ENCODE measurements at regions not wholly inside any gene's neighbourhood (a gene's known extent, or its start where the extent isn't known, plus 50 kb on each side); places are given as distances from the start of the nearest gene placed in this dataset.

DNA sequence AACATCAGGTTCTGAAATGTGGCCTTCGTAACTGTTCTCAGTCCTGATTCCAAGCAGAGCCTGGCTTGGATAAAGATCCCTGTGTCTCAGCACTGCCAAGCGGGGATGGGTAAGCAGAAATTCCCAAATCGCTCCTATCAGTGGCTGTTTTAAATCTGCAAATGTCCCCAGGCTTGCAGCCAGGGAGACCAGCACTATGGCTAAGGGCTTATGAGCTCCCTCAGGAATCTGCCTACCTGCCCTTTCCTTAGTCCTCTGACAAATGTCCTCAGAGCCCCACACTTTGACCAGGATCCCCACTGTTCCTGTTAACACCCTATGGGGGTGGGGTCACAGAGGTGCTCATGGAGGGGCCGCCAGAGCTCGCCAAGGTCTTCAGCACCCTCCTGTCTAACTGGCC lies 1062.8 kb downstream of the UQCRFS1 start:
- no peak for DNase-seq (ENCODE audit: low spot score in 2 of 2)
- Histone ChIP-seq H3K27ac (no peak overlapping the region), H3K9me3 (no peaks in the 10 kb centered on the region), H3K4me3 (no peak overlapping the region), H3K4me1 (no peaks in the 10 kb centered on the region), H3K36me3 (no peaks in the 10 kb centered on the region), H3K27me3 (no peaks in the 10 kb centered on the region)
- TF ChIP-seq POLR2A (IDR thresholded peaks at IDR 0.05) (no peak), POLR2AphosphoS5 (IDR thresholded peaks at IDR 0.05) (no peak)
- TF ChIP-seq, protein P1, sequence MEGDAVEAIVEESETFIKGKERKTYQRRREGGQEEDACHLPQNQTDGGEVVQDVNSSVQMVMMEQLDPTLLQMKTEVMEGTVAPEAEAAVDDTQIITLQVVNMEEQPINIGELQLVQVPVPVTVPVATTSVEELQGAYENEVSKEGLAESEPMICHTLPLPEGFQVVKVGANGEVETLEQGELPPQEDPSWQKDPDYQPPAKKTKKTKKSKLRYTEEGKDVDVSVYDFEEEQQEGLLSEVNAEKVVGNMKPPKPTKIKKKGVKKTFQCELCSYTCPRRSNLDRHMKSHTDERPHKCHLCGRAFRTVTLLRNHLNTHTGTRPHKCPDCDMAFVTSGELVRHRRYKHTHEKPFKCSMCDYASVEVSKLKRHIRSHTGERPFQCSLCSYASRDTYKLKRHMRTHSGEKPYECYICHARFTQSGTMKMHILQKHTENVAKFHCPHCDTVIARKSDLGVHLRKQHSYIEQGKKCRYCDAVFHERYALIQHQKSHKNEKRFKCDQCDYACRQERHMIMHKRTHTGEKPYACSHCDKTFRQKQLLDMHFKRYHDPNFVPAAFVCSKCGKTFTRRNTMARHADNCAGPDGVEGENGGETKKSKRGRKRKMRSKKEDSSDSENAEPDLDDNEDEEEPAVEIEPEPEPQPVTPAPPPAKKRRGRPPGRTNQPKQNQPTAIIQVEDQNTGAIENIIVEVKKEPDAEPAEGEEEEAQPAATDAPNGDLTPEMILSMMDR (IDR thresholded peaks at IDR 0.05), result no peak
- intact Hi-C loops (cut with DNase I; ENCODE audit: low total_unique reads), result no loop called here

DNA sequence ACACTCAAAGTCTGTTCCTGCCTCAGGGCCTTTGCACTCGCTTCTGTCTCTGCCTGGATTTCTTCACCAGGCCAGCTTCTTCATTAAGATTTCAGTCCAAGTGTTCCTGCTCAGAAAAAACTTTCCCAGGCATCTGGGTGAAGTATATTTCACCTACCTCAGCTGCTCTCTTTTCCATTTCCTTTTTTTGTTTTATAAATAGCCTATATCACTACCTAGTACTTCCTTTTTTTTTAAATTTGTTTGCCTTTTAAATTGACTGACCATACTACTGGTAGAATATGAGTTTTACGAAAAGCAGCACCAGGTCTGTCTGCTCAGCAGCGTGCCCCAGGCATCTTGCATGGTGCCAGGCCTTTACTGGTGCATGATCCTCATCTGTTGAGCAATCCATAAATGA lies 1064.4 kb downstream of the UQCRFS1 start:
- H3K4me1 ChIP-seq, result no peaks in the 10 kb centered on the region
- H3K36me3 ChIP-seq, result no peaks in the 10 kb centered on the region
- H3K9me3 ChIP-seq, result no peaks in the 10 kb centered on the region
- H3K27me3 ChIP-seq, result no peaks in the 10 kb centered on the region
- no peak overlapping the region for H3K27ac ChIP-seq
- no peak overlapping the region for H3K4me3 ChIP-seq
- no peak for DNase-seq (ENCODE audit: low spot score in 2 of 2)
- intact Hi-C loops (cut with DNase I; ENCODE audit: low total_unique reads), result no loop called here
- TF ChIP-seq, protein P1 (IDR thresholded peaks at IDR 0.05), result no peak
- no peak for TF ChIP-seq POLR2AphosphoS5 (IDR thresholded peaks at IDR 0.05)
- no peak for TF ChIP-seq POLR2A (IDR thresholded peaks at IDR 0.05)

DNA sequence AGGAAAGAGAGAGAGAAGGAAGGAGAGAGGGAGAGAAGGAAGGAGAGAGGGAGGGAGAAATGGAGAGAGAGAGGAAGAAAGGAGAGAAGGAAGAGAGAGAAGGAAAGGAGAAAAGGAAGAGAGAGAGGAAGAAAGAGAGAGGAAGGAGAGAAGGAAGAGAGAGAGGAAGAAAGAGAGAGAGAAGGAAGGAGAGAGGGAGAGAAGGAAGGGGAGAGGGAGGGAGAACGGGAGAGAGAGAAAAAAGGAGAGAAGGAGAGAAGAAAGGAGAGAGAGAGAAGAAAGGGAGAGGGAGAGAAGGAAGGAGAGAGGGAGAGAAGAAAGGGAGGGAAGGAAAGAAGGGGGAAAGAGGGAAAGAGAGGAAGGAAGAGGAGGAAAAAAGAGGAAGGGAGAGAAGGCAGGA lies 1070.7 kb downstream of the UQCRFS1 start:
- TF ChIP-seq POLR2A (IDR thresholded peaks at IDR 0.05) (no peak), POLR2AphosphoS5 (IDR thresholded peaks at IDR 0.05) (no peak)
- TF ChIP-seq, protein P1 (IDR thresholded peaks at IDR 0.05), result no peak
- no peaks in the 10 kb centered on the region for H3K27me3 ChIP-seq
- no peak for DNase-seq (ENCODE audit: low spot score in 2 of 2)
- H3K36me3 ChIP-seq, result no peaks in the 10 kb centered on the region
- no peaks in the 10 kb centered on the region for H3K4me1 ChIP-seq
- H3K27ac ChIP-seq, result no peak overlapping the region
- H3K4me3 ChIP-seq, result no peak overlapping the region
- peaks cover 0 to 8% of the 10 kb centered on the region in 2 donors for H3K9me3 ChIP-seq
- intact Hi-C loops (cut with DNase I; ENCODE audit: low total_unique reads), result no loop called here

DNA sequence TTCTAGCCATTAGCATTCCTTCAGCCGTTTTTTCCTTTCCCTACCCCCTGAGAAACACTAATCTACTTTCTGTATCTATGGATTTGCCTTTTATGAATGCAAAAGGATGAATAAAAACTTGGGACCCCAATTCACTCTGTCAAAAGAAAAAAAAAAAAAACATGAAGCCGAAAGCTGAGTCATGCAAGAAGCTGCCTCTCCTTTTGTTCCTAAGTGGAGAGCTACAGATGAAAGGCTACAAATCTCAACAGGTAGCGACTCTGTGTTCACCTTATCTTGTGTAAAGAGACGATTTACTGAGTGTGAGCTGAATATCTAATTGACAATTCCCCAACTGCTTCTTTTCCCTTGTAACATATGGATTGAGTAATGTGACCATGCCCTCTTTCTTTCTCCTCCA lies 1072.8 kb downstream of the UQCRFS1 start:
- no peaks in the 10 kb centered on the region for H3K36me3 ChIP-seq
- no peak overlapping the region for H3K27ac ChIP-seq
- peaks cover 3 to 8% of the 10 kb centered on the region in 2 donors for H3K9me3 ChIP-seq
- no peaks in the 10 kb centered on the region for H3K27me3 ChIP-seq
- TF ChIP-seq POLR2AphosphoS5 (IDR thresholded peaks at IDR 0.05) (no peak), POLR2A (IDR thresholded peaks at IDR 0.05) (no peak)
- TF ChIP-seq, protein P1 (IDR thresholded peaks at IDR 0.05), result no peak
- DNase-seq (ENCODE audit: low spot score in 2 of 2), result no peak
- intact Hi-C loops (cut with DNase I; ENCODE audit: low total_unique reads), result no loop called here
- no peaks in the 10 kb centered on the region for H3K4me1 ChIP-seq
- no peak overlapping the region for H3K4me3 ChIP-seq

DNA sequence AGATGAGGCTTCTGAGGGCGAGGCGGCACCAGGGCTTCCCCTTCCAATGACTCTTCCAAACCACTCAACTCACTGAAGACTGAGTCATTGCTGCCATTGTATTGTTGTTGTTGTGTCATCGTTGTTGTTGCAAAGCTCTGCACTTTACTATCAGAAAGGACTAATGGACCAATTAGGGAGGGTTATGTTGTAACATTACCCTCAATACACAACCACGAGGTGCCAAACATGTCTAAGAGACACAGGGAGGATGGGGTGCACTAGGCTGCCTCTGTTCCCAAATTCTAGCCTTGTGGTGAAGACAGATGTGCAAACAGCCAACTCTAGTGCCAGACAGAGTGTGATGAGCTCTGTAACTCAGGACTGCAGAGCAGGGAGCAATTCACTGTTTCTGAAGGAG lies 1075.2 kb downstream of the UQCRFS1 start:
- peaks cover 3 to 8% of the 10 kb centered on the region in 2 donors for H3K9me3 ChIP-seq
- intact Hi-C loops (cut with DNase I; ENCODE audit: low total_unique reads), result no loop called here
- H3K36me3 ChIP-seq, result no peaks in the 10 kb centered on the region
- no peaks in the 10 kb centered on the region for H3K27me3 ChIP-seq
- no peak overlapping the region for H3K27ac ChIP-seq
- no peak for DNase-seq (ENCODE audit: low spot score in 2 of 2)
- no peak overlapping the region for H3K4me3 ChIP-seq
- no peaks in the 10 kb centered on the region for H3K4me1 ChIP-seq
- TF ChIP-seq POLR2A (IDR thresholded peaks at IDR 0.05) (no peak), POLR2AphosphoS5 (IDR thresholded peaks at IDR 0.05) (no peak)
- TF ChIP-seq, protein P1 (IDR thresholded peaks at IDR 0.05), result no peak
